NCI-H748 (cell line): ENCODE measurements at regions not wholly inside any gene's neighbourhood (a gene's known extent, or its start where the extent isn't known, plus 50 kb on each side); places are given as distances from the start of the nearest gene placed in this dataset.
A peak's percentile ranks its signal among the peaks of the same experiment; 100 is the strongest.

Experiments
- DNase-seq: peaks from one replicate; lab custom pipeline; 2025; ENCODE audit not compliant: unreplicated experiment; lab: John Stamatoyannopoulos, UW

- DNase-seq = no peak
Measured at GRCh38 chr2:155695505-155695904, 637.0 kb downstream of the NR4A2 start.

GRCh38 chr2:155692856-155693255 is 639.7 kb downstream of the NR4A2 start:
- DNase-seq = no peak

- no peak for DNase-seq
Measured at GRCh38 chr2:155692106-155692505, 640.4 kb downstream of the NR4A2 start.

- no peak for DNase-seq
Measured at GRCh38 chr2:155690785-155691184, 641.7 kb downstream of the NR4A2 start.

- DNase-seq = no peak
Measured at GRCh38 chr2:155689791-155690190, 642.7 kb downstream of the NR4A2 start.

GRCh38 chr2:155687181-155687580 is 645.3 kb downstream of the NR4A2 start:
- DNase-seq = no peak

- DNase-seq = no peak
Measured at GRCh38 chr2:155679647-155680046, 652.9 kb downstream of the NR4A2 start.

- DNase-seq = no peak
Measured at GRCh38 chr2:155675920-155676319, 656.6 kb downstream of the NR4A2 start.

GRCh38 chr2:155665704-155666103 is 666.8 kb downstream of the NR4A2 start:
- DNase-seq = no peak

- DNase-seq = no peak
Measured at GRCh38 chr2:155663265-155663664, 669.3 kb downstream of the NR4A2 start.

GRCh38 chr2:155662224-155662623 is 670.3 kb downstream of the NR4A2 start:
- no peak for DNase-seq

GRCh38 chr2:155653176-155653575 is 679.3 kb downstream of the NR4A2 start:
- peak; percentile 82 for DNase-seq

GRCh38 chr2:155651851-155652250 is 680.7 kb downstream of the NR4A2 start:
- DNase-seq = no peak

GRCh38 chr2:155645791-155646190 is 686.7 kb downstream of the NR4A2 start:
- no peak for DNase-seq

- no peak for DNase-seq
Measured at GRCh38 chr2:155643056-155643775, 689.3 kb downstream of the NR4A2 start.

- no peak for DNase-seq
Measured at GRCh38 chr2:155633887-155634570, 698.5 kb downstream of the NR4A2 start.

GRCh38 chr2:155633060-155633839 is 699.3 kb downstream of the NR4A2 start:
- no peak for DNase-seq

- no peak for DNase-seq
Measured at GRCh38 chr2:155630760-155631159, 701.8 kb downstream of the NR4A2 start.

- no peak for DNase-seq
Measured at GRCh38 chr2:155622443-155622842, 710.1 kb downstream of the NR4A2 start.

GRCh38 chr2:155600914-155601760 is 731.4 kb downstream of the NR4A2 start:
- DNase-seq = no peak

GRCh38 chr2:155600296-155600695 is 732.2 kb downstream of the NR4A2 start:
- no peak for DNase-seq
